Keratinocyte (primary cell): ENCODE measurements at regions not wholly inside any gene's neighbourhood (a gene's known extent, or its start where the extent isn't known, plus 50 kb on each side); places are given as distances from the start of the nearest gene placed in this dataset.

Source experiments
- DNase-seq: peaks from one replicate; pipeline ENCODE4 v3.0.0-alpha.2; 2011; ENCODE audit warnings: low read depth, missing footprints, low spot score
- FAIRE-seq: peaks from 2 replicates; lab custom pipeline; 2011; peaks lifted over from hg19 to GRCh38; lab: Jason Lieb, UNC
- H2AFZ ChIP-seq: 2 replicates; pipeline ENCODE4 v1.6.0; 2012; ENCODE audit warnings: low read length, control low read depth, inconsistent platforms; ENCODE audit not compliant: control insufficient read depth
- H3K27ac ChIP-seq: 2 replicates; pipeline ENCODE4 v1.5.1; 2011; ENCODE audit warnings: low read length; ENCODE audit not compliant: control insufficient read depth, insufficient read depth
- H3K27me3 ChIP-seq: 3 replicates; pipeline ENCODE4 v1.6.0; 2011; ENCODE audit warnings: low read length; ENCODE audit not compliant: control insufficient read depth, insufficient read depth; ENCODE audit errors: extremely low read depth
- H3K36me3 ChIP-seq, 2 experiments: 2 replicates in 1 of 2; 3 replicates in 1 of 2; pipeline ENCODE4 v1.5.1; 2011; ENCODE audit warnings: low read length in 2 of 2, mild to moderate bottlenecking in 1 of 2; ENCODE audit not compliant: control insufficient read depth in 2 of 2, insufficient read depth in 2 of 2; ENCODE audit errors: extremely low read depth in 1 of 2
- H3K4me1 ChIP-seq: 3 replicates; pipeline ENCODE4 v1.5.1; 2011; ENCODE audit warnings: low read length; ENCODE audit not compliant: control insufficient read depth, insufficient read depth; ENCODE audit errors: extremely low read depth
- H3K4me2 ChIP-seq: 3 replicates; pipeline ENCODE4 v1.6.0; 2011; ENCODE audit warnings: low read depth, low read length; ENCODE audit not compliant: control insufficient read depth, insufficient read depth; ENCODE audit errors: extremely low read depth
- H3K4me3 ChIP-seq, 3 experiments: fragments of 200-600 bp in 1 of 3; sonication (generic) in 1 of 3; 2 replicates in 2 of 3; 3 replicates in 1 of 3; pipeline ENCODE4 v1.5.1; 2011 to 2016; ENCODE audit warnings: low read length in 3 of 3, mild to moderate bottlenecking in 3 of 3, control low read depth in 2 of 3, inconsistent platforms in 1 of 3, low read depth in 1 of 3, mixed read lengths in 1 of 3, mixed run types in 1 of 3, moderate library complexity in 1 of 3; ENCODE audit not compliant: control insufficient read depth in 2 of 3, insufficient read depth in 2 of 3; ENCODE audit errors: extremely low read depth in 1 of 3
- H3K79me2 ChIP-seq: 2 replicates; pipeline ENCODE4 v1.6.0; 2012; ENCODE audit warnings: low read length; ENCODE audit not compliant: control insufficient read depth, insufficient read depth
- H3K9ac ChIP-seq: 3 replicates; pipeline ENCODE4 v1.6.0; 2011; ENCODE audit warnings: low read length; ENCODE audit not compliant: control insufficient read depth, insufficient read depth; ENCODE audit errors: extremely low read depth
- H3K9me1 ChIP-seq: 3 replicates; pipeline ENCODE4 v1.6.0; 2011; ENCODE audit warnings: low read length; ENCODE audit not compliant: control insufficient read depth, insufficient read depth; ENCODE audit errors: extremely low read depth
- H3K9me3 ChIP-seq: 2 replicates; pipeline ENCODE4 v1.5.1; 2012; ENCODE audit warnings: low read depth, low read length; ENCODE audit not compliant: control insufficient read depth
- H4K20me1 ChIP-seq: 3 replicates; pipeline ENCODE4 v1.6.0; 2011; ENCODE audit warnings: low read length; ENCODE audit not compliant: control insufficient read depth, insufficient read depth; ENCODE audit errors: extremely low read depth
- EZH2 ChIP-seq: IDR thresholded peaks from one replicate; pipeline ENCODE4 v1.6.1; 2012; ENCODE audit warnings: inconsistent platforms, mild to moderate bottlenecking, low read length, moderate library complexity
- dilution Hi-C: fragments of 300-500 bp; cut with MboI; formaldehyde crosslinking; loops from one replicate; pipeline ENCODE4 v1.7.0; 2020; ENCODE audit warnings: low sequenced_read_pairs; ENCODE audit not compliant: extremely low pct_ligation_motif_present
- TF ChIP-seq, protein P1 (sequence below), 3 experiments: IDR thresholded peaks in 1 of 3; conservative IDR thresholded peaks in 1 of 3; optimal IDR thresholded peaks in 1 of 3; 2 replicates in 2 of 3; 3 replicates in 1 of 3; pipeline versions ENCODE3 to v1.5.1; 2011; ENCODE audit warnings: low read length in 3 of 3, mild to moderate bottlenecking in 3 of 3, moderate library complexity in 2 of 3, control low read depth in 1 of 3, inconsistent platforms in 1 of 3; ENCODE audit not compliant: insufficient read depth in 2 of 3; ENCODE audit errors: extremely low read depth in 1 of 3

DNA sequence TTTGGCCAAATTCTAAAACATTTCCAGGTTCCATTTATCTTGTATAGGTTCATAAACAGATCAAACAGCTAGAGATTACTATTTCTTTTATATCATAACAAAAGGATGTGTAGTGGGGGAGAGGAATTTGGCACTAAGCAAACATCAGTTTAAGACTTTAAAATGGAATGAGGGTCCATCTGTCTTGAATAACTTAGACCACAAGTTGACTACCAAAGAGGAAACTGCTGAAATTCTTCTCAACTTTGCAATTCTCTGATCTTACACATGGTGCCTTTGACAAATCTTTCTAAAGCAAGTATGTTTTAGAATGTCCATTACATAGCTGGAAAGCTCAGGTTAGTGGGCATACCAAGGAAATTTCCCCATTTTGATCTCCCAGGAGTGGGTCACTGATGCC lies 140.5 kb upstream of the ADAMTS9 start:
- TF ChIP-seq, protein P1, sequence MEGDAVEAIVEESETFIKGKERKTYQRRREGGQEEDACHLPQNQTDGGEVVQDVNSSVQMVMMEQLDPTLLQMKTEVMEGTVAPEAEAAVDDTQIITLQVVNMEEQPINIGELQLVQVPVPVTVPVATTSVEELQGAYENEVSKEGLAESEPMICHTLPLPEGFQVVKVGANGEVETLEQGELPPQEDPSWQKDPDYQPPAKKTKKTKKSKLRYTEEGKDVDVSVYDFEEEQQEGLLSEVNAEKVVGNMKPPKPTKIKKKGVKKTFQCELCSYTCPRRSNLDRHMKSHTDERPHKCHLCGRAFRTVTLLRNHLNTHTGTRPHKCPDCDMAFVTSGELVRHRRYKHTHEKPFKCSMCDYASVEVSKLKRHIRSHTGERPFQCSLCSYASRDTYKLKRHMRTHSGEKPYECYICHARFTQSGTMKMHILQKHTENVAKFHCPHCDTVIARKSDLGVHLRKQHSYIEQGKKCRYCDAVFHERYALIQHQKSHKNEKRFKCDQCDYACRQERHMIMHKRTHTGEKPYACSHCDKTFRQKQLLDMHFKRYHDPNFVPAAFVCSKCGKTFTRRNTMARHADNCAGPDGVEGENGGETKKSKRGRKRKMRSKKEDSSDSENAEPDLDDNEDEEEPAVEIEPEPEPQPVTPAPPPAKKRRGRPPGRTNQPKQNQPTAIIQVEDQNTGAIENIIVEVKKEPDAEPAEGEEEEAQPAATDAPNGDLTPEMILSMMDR (optimal IDR thresholded peaks at IDR 0.05 in 1 of 3, IDR thresholded peaks at IDR 0.05 in 1 of 3, conservative IDR thresholded peaks at IDR 0.05 in 1 of 3; ENCODE audit: extremely low read depth in 1 of 3, insufficient read depth in 2 of 3, low read length in 3 of 3), result no peak
- TF ChIP-seq EZH2, result no peak
- H3K4me1 ChIP-seq, result no peaks in the 10 kb centered on the region
- no peaks in the 10 kb centered on the region for H3K79me2 ChIP-seq
- no peaks in the 10 kb centered on the region for H3K36me3 ChIP-seq
- no peak overlapping the region for H3K27ac ChIP-seq
- FAIRE-seq (no peak), DNase-seq (no peak)
- no peaks in the 10 kb centered on the region for H3K9me1 ChIP-seq
- no peaks in the 10 kb centered on the region for H3K27me3 ChIP-seq
- no peak overlapping the region for H3K9ac ChIP-seq
- H3K9me3 ChIP-seq, result no peaks in the 10 kb centered on the region
- H3K4me3 ChIP-seq, result no peak overlapping the region
- dilution Hi-C loops, result no loop called here
- no peak overlapping the region for H3K4me2 ChIP-seq
- no peak overlapping the region for H2AFZ ChIP-seq
- H4K20me1 ChIP-seq, result no peaks in the 10 kb centered on the region

DNA sequence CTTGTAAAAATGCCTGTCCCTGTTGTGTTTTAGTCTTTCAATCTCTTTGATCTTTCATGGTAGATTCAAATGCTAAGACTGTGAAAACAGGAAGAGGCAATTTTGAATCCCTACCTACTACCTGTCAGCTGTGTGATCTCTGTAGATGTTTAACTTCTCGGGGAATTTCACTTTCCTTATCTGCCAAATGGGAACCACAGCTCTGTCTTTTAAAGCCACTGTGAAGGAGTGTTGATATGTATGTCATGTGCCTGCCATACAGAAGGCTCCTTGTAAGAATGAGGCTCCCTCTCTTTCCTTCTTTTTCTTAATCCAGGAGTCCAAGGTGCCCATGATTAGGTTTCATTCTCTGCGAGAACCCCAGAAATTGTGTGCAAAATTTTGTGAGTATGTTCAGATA lies 139.6 kb upstream of the ADAMTS9 start:
- Histone ChIP-seq H3K4me2 (no peak overlapping the region), H3K9me1 (no peaks in the 10 kb centered on the region), H3K79me2 (no peaks in the 10 kb centered on the region), H4K20me1 (no peaks in the 10 kb centered on the region), H3K9me3 (no peaks in the 10 kb centered on the region), H3K36me3 (no peaks in the 10 kb centered on the region), H3K4me1 (no peaks in the 10 kb centered on the region), H3K27me3 (no peaks in the 10 kb centered on the region), H2AFZ (no peak overlapping the region), H3K27ac (no peak overlapping the region), H3K9ac (no peak overlapping the region), H3K4me3 (no peak overlapping the region)
- TF ChIP-seq, protein P1 (optimal IDR thresholded peaks at IDR 0.05 in 1 of 3, IDR thresholded peaks at IDR 0.05 in 1 of 3, conservative IDR thresholded peaks at IDR 0.05 in 1 of 3; ENCODE audit: extremely low read depth in 1 of 3, insufficient read depth in 2 of 3, low read length in 3 of 3), result no peak
- no peak for TF ChIP-seq EZH2
- no peak for DNase-seq
- FAIRE-seq, result no peak
- dilution Hi-C loops, result no loop called here
